Cardiac muscle cell (in vitro differentiated cells and primary cell): ENCODE measurements at regions not wholly inside any gene's neighbourhood (a gene's known extent, or its start where the extent isn't known, plus 50 kb on each side); places are given as distances from the start of the nearest gene placed in this dataset.

ENCODE experiments used
- DNase-seq, 2 donors: peaks; one replicate each; pipeline versions ENCODE4 v3.0.0 to v3.0.0-alpha.2; 2010 to 2017; ENCODE audit warnings: low read depth in 1 of 2, low spot score in 1 of 2
- H3K27ac ChIP-seq: fragments of 200-600 bp; sonication (generic); 2 replicates; pipeline ENCODE4 v1.5.1; 2016
- H3K27me3 ChIP-seq: fragments of 200-600 bp; sonication (generic); 2 replicates; pipeline ENCODE4 v1.6.0; 2016; ENCODE audit warnings: control low read depth
- H3K36me3 ChIP-seq: fragments of 200-600 bp; sonication (generic); 2 replicates; pipeline ENCODE4 v1.5.1; 2016; ENCODE audit warnings: control low read depth
- H3K4me1 ChIP-seq: fragments of 200-600 bp; sonication (generic); 2 replicates; pipeline ENCODE4 v1.8.1; 2017; ENCODE audit warnings: low read depth, mild to moderate bottlenecking, mixed run types
- H3K4me3 ChIP-seq: fragments of 200-600 bp; sonication (generic); 2 replicates; pipeline ENCODE4 v1.5.1; 2016; ENCODE audit warnings: mild to moderate bottlenecking
- H3K9me3 ChIP-seq: fragments of 200-600 bp; sonication (generic); 2 replicates; pipeline ENCODE4 v1.5.1; 2017; ENCODE audit warnings: low read depth, mild to moderate bottlenecking, control low read depth
- TF ChIP-seq, protein P1 (sequence below): IDR thresholded peaks from 2 replicates; pipeline ENCODE4 v1.5.1; 2012; ENCODE audit warnings: low read depth, mild to moderate bottlenecking, low read length

GRCh38 chr6:90714319-90714718 lies 127.4 kb upstream of the MAP3K7 start:
- no peak overlapping the region for H3K27ac ChIP-seq
- TF ChIP-seq, protein P1, sequence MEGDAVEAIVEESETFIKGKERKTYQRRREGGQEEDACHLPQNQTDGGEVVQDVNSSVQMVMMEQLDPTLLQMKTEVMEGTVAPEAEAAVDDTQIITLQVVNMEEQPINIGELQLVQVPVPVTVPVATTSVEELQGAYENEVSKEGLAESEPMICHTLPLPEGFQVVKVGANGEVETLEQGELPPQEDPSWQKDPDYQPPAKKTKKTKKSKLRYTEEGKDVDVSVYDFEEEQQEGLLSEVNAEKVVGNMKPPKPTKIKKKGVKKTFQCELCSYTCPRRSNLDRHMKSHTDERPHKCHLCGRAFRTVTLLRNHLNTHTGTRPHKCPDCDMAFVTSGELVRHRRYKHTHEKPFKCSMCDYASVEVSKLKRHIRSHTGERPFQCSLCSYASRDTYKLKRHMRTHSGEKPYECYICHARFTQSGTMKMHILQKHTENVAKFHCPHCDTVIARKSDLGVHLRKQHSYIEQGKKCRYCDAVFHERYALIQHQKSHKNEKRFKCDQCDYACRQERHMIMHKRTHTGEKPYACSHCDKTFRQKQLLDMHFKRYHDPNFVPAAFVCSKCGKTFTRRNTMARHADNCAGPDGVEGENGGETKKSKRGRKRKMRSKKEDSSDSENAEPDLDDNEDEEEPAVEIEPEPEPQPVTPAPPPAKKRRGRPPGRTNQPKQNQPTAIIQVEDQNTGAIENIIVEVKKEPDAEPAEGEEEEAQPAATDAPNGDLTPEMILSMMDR: no peak
- no peaks in the 10 kb centered on the region for H3K27me3 ChIP-seq
- no peak overlapping the region for H3K4me3 ChIP-seq
- H3K36me3 ChIP-seq: no peaks in the 10 kb centered on the region
- no peak for DNase-seq
- no peaks in the 10 kb centered on the region for H3K9me3 ChIP-seq
- peaks cover 12% of the 10 kb centered on the region for H3K4me1 ChIP-seq

GRCh38 chr6:90712114-90712513 lies 125.2 kb upstream of the MAP3K7 start:
- H3K9me3 ChIP-seq: no peaks in the 10 kb centered on the region
- TF ChIP-seq, protein P1: no peak
- H3K4me3 ChIP-seq: no peak overlapping the region
- no peaks in the 10 kb centered on the region for H3K27me3 ChIP-seq
- H3K27ac ChIP-seq: no peak overlapping the region
- DNase-seq: peak in 1 of 2 donors; percentile 2
- no peaks in the 10 kb centered on the region for H3K36me3 ChIP-seq
- peaks cover 26% of the 10 kb centered on the region for H3K4me1 ChIP-seq

DNA sequence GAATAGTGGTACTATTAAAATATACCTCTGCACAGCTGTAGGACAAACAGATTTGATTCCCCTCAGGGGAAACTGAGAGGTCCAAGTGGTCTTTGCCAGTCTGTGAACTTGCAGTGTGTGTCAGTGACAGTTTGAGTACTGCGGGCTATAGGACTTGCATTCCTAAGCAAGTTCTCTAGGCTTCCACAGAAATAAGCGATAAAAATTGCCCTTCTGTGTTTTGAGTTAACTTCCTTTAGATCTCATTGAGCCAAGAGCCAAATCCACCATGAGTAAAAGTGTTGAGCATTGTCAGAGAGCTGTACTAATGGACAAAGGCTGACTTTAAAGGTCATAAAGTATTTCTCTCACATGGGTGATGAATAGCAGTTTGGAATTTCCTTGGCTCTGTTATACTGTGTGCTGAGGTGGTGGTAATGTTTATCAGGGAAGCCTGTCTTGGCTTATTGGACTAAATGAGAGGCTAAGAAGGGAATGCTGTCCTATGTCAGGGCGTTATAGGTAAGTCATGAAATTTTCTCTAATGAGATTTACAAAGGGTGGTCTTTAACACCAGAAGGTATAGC lies 122.6 kb upstream of the MAP3K7 start:
- Histone ChIP-seq H3K27me3 (no peaks in the 10 kb centered on the region), H3K4me1 (peaks cover 31% of the 10 kb centered on the region), H3K4me3 (no peak overlapping the region), H3K9me3 (no peaks in the 10 kb centered on the region), H3K36me3 (no peaks in the 10 kb centered on the region), H3K27ac (no peak overlapping the region)
- no peak for DNase-seq
- TF ChIP-seq, protein P1: no peak

GRCh38 chr6:90708206-90708737 lies 121.4 kb upstream of the MAP3K7 start:
- no peak overlapping the region for H3K4me3 ChIP-seq
- no peak overlapping the region for H3K27ac ChIP-seq
- H3K36me3 ChIP-seq: no peaks in the 10 kb centered on the region
- DNase-seq: no peak
- H3K4me1 ChIP-seq: peaks cover 35% of the 10 kb centered on the region
- H3K9me3 ChIP-seq: no peaks in the 10 kb centered on the region
- no peaks in the 10 kb centered on the region for H3K27me3 ChIP-seq
- TF ChIP-seq, protein P1: no peak

DNA sequence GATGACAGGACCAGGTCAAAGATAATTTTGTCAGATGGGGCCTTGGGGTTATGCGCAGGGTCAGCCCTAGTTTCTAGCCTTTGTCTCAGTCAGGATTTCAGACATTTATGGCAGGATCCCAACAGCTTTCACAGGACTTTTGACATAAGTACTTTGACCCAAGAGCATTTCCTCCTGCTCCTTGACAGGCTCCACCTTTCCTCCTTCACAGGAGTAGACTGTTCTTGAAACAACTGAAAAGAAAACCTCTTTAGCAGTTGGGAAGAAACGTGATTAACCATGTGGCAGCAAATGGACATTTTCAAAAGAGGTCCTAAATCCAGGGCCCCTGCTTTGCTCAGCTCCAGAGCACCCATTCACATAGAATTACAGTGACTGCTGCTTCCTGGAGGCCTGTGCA lies 120.4 kb upstream of the MAP3K7 start:
- H3K27ac ChIP-seq: peak overlapping the region; percentile 72
- no peaks in the 10 kb centered on the region for H3K9me3 ChIP-seq
- H3K4me3 ChIP-seq: no peak overlapping the region
- no peak for DNase-seq
- no peaks in the 10 kb centered on the region for H3K36me3 ChIP-seq
- H3K27me3 ChIP-seq: no peaks in the 10 kb centered on the region
- TF ChIP-seq, protein P1: no peak
- H3K4me1 ChIP-seq: peaks cover 35% of the 10 kb centered on the region
